PC-3 (cell line): ENCODE measurements at regions not wholly inside any gene's neighbourhood (a gene's known extent, or its start where the extent isn't known, plus 50 kb on each side); places are given as distances from the start of the nearest gene placed in this dataset.
A peak's percentile ranks its signal among the peaks of the same experiment; 100 is the strongest.

Experiments
- ATAC-seq: fragments of 200-7000 bp; cut with Tn5 transposase; 2 replicates; pipeline ENCODE4 v1.9.1; 2020; ENCODE audit warnings: mild to moderate bottlenecking, moderate library complexity
- BruUV-seq: library from RNA; stranded (reverse); fragments of 400-500 nt; replicated peaks from 2 replicates; lab custom pipeline; 2021; lab: Mats Ljungman, UMichigan
- CTCF ChIA-PET: fragments of 300-600 bp; sonication (Branson Sonifier 250); formaldehyde crosslinking; loops from one replicate; lab custom pipeline; 2022; ENCODE audit warnings: antibody characterized with exemption; lab: Charles Lee
- POLR2A ChIA-PET: fragments of 300-600 bp; sonication (Branson Sonifier 250); formaldehyde crosslinking; loops from one replicate; lab custom pipeline; 2022; ENCODE audit warnings: antibody characterized with exemption; ENCODE audit not compliant: unreplicated experiment; lab: Charles Lee
- DNase-seq: peaks from one replicate; pipeline ENCODE4 v3.0.0-alpha.2; 2015
- H2AFZ ChIP-seq: fragments of 300-600 bp; sonication (generic); 2 replicates; pipeline ENCODE4 v1.6.0; 2016; ENCODE audit warnings: antibody characterized with exemption, low read length
- H3F3A ChIP-seq: fragments of 300-600 bp; sonication (generic); one replicate; pipeline ENCODE4 v1.6.0; 2017; ENCODE audit warnings: antibody characterized with exemption, low read length, control low read depth, mild to moderate bottlenecking; ENCODE audit not compliant: unreplicated experiment
- H3K27ac ChIP-seq: fragments of 300-600 bp; sonication (generic); 2 replicates; pipeline ENCODE4 v1.5.1; 2016; ENCODE audit warnings: mild to moderate bottlenecking, low read length
- H3K27me3 ChIP-seq: fragments of 300-600 bp; sonication (generic); 2 replicates; pipeline ENCODE4 v1.6.1; 2016; ENCODE audit warnings: low read length, mixed read lengths
- H3K36me3 ChIP-seq: fragments of 300-600 bp; sonication (generic); 2 replicates; pipeline ENCODE4 v1.6.1; 2016; ENCODE audit warnings: low read depth, mixed run types, low read length, mixed read lengths
- H3K4me1 ChIP-seq: fragments of 300-600 bp; sonication (generic); 2 replicates; pipeline ENCODE4 v1.5.1; 2016; ENCODE audit warnings: low read length; ENCODE audit not compliant: insufficient read depth
- H3K4me2 ChIP-seq: fragments of 300-600 bp; sonication (generic); 2 replicates; pipeline ENCODE4 v1.6.0; 2016; ENCODE audit warnings: low read length
- H3K4me3 ChIP-seq: fragments of 300-600 bp; sonication (generic); 2 replicates; pipeline ENCODE4 v1.5.1; 2016; ENCODE audit warnings: mild to moderate bottlenecking, low read length, mixed read lengths
- H3K79me2 ChIP-seq: fragments of 300-600 bp; sonication (generic); 2 replicates; pipeline ENCODE4 v1.6.1; 2017; ENCODE audit warnings: low read length, mixed read lengths
- H3K9ac ChIP-seq: fragments of 300-600 bp; sonication (generic); 2 replicates; pipeline ENCODE4 v1.6.0; 2016; ENCODE audit warnings: mild to moderate bottlenecking, low read length
- H3K9me2 ChIP-seq: fragments of 300-600 bp; sonication (generic); replicated peaks from 2 replicates; pipeline ENCODE4 v1.6.1; 2016; ENCODE audit warnings: mixed run types, low read length, mixed read lengths
- H3K9me3 ChIP-seq: fragments of 300-600 bp; sonication (generic); 2 replicates; pipeline ENCODE4 v1.6.1; 2016; ENCODE audit warnings: low read length, mixed read lengths
- H4K20me1 ChIP-seq: fragments of 300-600 bp; sonication (generic); 2 replicates; pipeline ENCODE4 v1.6.1; 2016; ENCODE audit warnings: low read length, mixed read lengths
- EZH2 ChIP-seq: fragments of 300-600 bp; sonication (generic); IDR thresholded peaks from one replicate; pipeline ENCODE4 v1.6.1; 2017; ENCODE audit warnings: antibody characterized with exemption, mild to moderate bottlenecking, low read length; ENCODE audit not compliant: unreplicated experiment
- EZH2phosphoT487 ChIP-seq: fragments of 300-600 bp; sonication (generic); IDR thresholded peaks from 2 replicates; pipeline ENCODE4 v1.6.1; 2018; ENCODE audit warnings: mild to moderate bottlenecking, antibody characterized with exemption, low read length, borderline replicate concordance
- intact Hi-C: fragments of 100-400 bp; cut with micrococcal nuclease; formaldehyde crosslinking; loops from 2 replicates; pipeline ENCODE4 v1.9.0; 2023
- TF ChIP-seq, protein P1 (sequence below): fragments of 300-600 bp; sonication (generic); conservative IDR thresholded peaks from 2 replicates; pipeline ENCODE4 v1.5.1; 2017; ENCODE audit warnings: antibody characterized with exemption, low read depth, mild to moderate bottlenecking, low read length

- ATAC-seq (no peak), DNase-seq (no peak)
- H3K4me3 ChIP-seq: no peak overlapping the region
- no peak overlapping the region for H3K4me2 ChIP-seq
- intact Hi-C loops: no loop called here
- no peak overlapping the region for H3K9ac ChIP-seq
- CTCF ChIA-PET: no interaction called here
- POLR2A ChIA-PET: no interaction called here
- H2AFZ ChIP-seq: no peak overlapping the region
- H3K36me3 ChIP-seq: no peaks in the 10 kb centered on the region
- no TSS peak for BruUV-seq
- no peaks in the 10 kb centered on the region for H3K27me3 ChIP-seq
- no peaks in the 10 kb centered on the region for H3K79me2 ChIP-seq
- H3K4me1 ChIP-seq: no peaks in the 10 kb centered on the region
- H3F3A ChIP-seq: no peaks in the 10 kb centered on the region
- no peaks in the 10 kb centered on the region for H4K20me1 ChIP-seq
- TF ChIP-seq EZH2phosphoT487 (no peak), EZH2 (no peak)
- TF ChIP-seq, protein P1, sequence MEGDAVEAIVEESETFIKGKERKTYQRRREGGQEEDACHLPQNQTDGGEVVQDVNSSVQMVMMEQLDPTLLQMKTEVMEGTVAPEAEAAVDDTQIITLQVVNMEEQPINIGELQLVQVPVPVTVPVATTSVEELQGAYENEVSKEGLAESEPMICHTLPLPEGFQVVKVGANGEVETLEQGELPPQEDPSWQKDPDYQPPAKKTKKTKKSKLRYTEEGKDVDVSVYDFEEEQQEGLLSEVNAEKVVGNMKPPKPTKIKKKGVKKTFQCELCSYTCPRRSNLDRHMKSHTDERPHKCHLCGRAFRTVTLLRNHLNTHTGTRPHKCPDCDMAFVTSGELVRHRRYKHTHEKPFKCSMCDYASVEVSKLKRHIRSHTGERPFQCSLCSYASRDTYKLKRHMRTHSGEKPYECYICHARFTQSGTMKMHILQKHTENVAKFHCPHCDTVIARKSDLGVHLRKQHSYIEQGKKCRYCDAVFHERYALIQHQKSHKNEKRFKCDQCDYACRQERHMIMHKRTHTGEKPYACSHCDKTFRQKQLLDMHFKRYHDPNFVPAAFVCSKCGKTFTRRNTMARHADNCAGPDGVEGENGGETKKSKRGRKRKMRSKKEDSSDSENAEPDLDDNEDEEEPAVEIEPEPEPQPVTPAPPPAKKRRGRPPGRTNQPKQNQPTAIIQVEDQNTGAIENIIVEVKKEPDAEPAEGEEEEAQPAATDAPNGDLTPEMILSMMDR: no peak
- H3K27ac ChIP-seq: no peak overlapping the region
- no peaks in the 10 kb centered on the region for H3K9me3 ChIP-seq
- no peaks in the 10 kb centered on the region for H3K9me2 ChIP-seq
These were observed 83.9 kb upstream of the SGIP1 start for GRCh38 chr1:66450043-66450514.

DNA sequence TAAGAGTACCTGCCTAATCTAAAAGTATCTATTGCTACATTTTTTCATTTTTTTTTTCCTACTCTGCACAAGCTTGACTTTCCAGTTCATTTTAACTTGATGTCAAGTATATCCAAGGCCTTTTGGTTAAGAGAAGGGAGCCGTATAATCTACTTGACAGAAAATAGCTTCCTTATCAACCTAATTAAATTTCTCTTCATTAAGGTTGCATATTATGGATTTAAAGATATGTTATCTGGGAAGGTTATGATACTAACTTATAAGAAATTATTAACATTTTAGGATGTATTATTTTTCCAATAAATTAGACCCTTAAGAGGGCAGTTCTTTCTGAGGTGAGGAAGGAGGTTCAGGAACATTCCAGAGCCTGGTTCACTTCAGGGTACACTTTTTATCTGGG, 83.1 kb upstream of the SGIP1 start:
- H2AFZ ChIP-seq: no peak overlapping the region
- intact Hi-C loops: no loop called here
- no peaks in the 10 kb centered on the region for H3K36me3 ChIP-seq
- BruUV-seq: no TSS peak
- no peaks in the 10 kb centered on the region for H3F3A ChIP-seq
- ChIA-PET POLR2A (no interaction called here), CTCF (no interaction called here)
- H3K4me2 ChIP-seq: no peak overlapping the region
- no peak overlapping the region for H3K27ac ChIP-seq
- H3K4me3 ChIP-seq: no peak overlapping the region
- H3K79me2 ChIP-seq: no peaks in the 10 kb centered on the region
- H3K27me3 ChIP-seq: no peaks in the 10 kb centered on the region
- DNase-seq (no peak), ATAC-seq (no peak)
- no peaks in the 10 kb centered on the region for H4K20me1 ChIP-seq
- TF ChIP-seq EZH2: no peak
- TF ChIP-seq EZH2phosphoT487: no peak
- TF ChIP-seq, protein P1: no peak
- no peaks in the 10 kb centered on the region for H3K4me1 ChIP-seq
- H3K9me2 ChIP-seq: no peaks in the 10 kb centered on the region
- no peaks in the 10 kb centered on the region for H3K9me3 ChIP-seq
- H3K9ac ChIP-seq: no peak overlapping the region

- no peak overlapping the region for H3K27ac ChIP-seq
- no peak overlapping the region for H2AFZ ChIP-seq
- CTCF ChIA-PET: no interaction called here
- DNase-seq (peak; percentile 44), ATAC-seq (peak; percentile 72)
- BruUV-seq: no TSS peak
- H3F3A ChIP-seq: no peaks in the 10 kb centered on the region
- TF ChIP-seq EZH2: no peak
- TF ChIP-seq, protein P1: peak; percentile 46
- no peaks in the 10 kb centered on the region for H3K36me3 ChIP-seq
- no peak overlapping the region for H3K9ac ChIP-seq
- no peaks in the 10 kb centered on the region for H3K9me2 ChIP-seq
- H3K79me2 ChIP-seq: no peaks in the 10 kb centered on the region
- no peaks in the 10 kb centered on the region for H3K4me1 ChIP-seq
- no peak overlapping the region for H3K4me2 ChIP-seq
- intact Hi-C loops: loop anchor here (1.0 kb wide), 1 partner anchor 52 kb away; no protein-coding TSS in a partner anchor
- no peaks in the 10 kb centered on the region for H3K27me3 ChIP-seq
- POLR2A ChIA-PET: no interaction called here
- no peaks in the 10 kb centered on the region for H3K9me3 ChIP-seq
- no peaks in the 10 kb centered on the region for H4K20me1 ChIP-seq
- H3K4me3 ChIP-seq: no peak overlapping the region
These were observed 81.8 kb upstream of the SGIP1 start for GRCh38 chr1:66452162-66452561.
